Hematopoietic multipotent progenitor cell treated with erythropoietin and hydrocortisone succinate and interleukin-3 and kit ligand, for 6 days (in vitro differentiated cells): ENCODE measurements at regions not wholly inside any gene's neighbourhood (a gene's known extent, or its start where the extent isn't known, plus 50 kb on each side); places are given as distances from the start of the nearest gene placed in this dataset.

Experiments used
- DNase-seq: peaks from one replicate; pipeline ENCODE4 v3.0.0-alpha.2; 2015

GRCh38 chr13:95352486-95352885 is 51.2 kb upstream of the ABCC4 start:
- DNase-seq: no peak

- DNase-seq: peak; percentile 27
These were observed 52.9 kb upstream of the ABCC4 start for GRCh38 chr13:95354156-95354555.

- DNase-seq: no peak
These were observed 53.6 kb upstream of the ABCC4 start for GRCh38 chr13:95354680-95355487.

GRCh38 chr13:95355494-95355893 is 54.2 kb upstream of the ABCC4 start:
- no peak for DNase-seq

GRCh38 chr13:95356916-95357315 is 55.7 kb upstream of the ABCC4 start:
- DNase-seq: peak; percentile 69

- DNase-seq: peak; percentile 21
These were observed 56.6 kb upstream of the ABCC4 start for GRCh38 chr13:95357875-95358274.

- DNase-seq: no peak
These were observed 58.8 kb upstream of the ABCC4 start for GRCh38 chr13:95360052-95360451.

GRCh38 chr13:95360464-95361097 is 59.3 kb upstream of the ABCC4 start:
- no peak for DNase-seq

- peak; percentile 95 for DNase-seq
These were observed 60.4 kb upstream of the ABCC4 start for GRCh38 chr13:95361686-95362085.

- DNase-seq: no peak
These were observed 61.4 kb upstream of the ABCC4 start for GRCh38 chr13:95362666-95363065.

GRCh38 chr13:95367309-95367843 is 66.1 kb upstream of the ABCC4 start:
- no peak for DNase-seq

- DNase-seq: no peak
These were observed 67.7 kb upstream of the ABCC4 start for GRCh38 chr13:95368998-95369397.

- DNase-seq: no peak
These were observed 74.5 kb upstream of the ABCC4 start for GRCh38 chr13:95375706-95376105.

- DNase-seq: no peak
These were observed 77.4 kb upstream of the ABCC4 start for GRCh38 chr13:95378603-95379002.

- DNase-seq: peak; percentile 99
These were observed 79.4 kb upstream of the ABCC4 start for GRCh38 chr13:95380468-95381211.

- DNase-seq: no peak
These were observed 79.9 kb upstream of the ABCC4 start for GRCh38 chr13:95381212-95381527.

- no peak for DNase-seq
These were observed 81.2 kb upstream of the ABCC4 start for GRCh38 chr13:95382411-95382810.

- DNase-seq: no peak
These were observed 81.7 kb upstream of the ABCC4 start for GRCh38 chr13:95382916-95383315.

- DNase-seq: no peak
These were observed 84.1 kb upstream of the ABCC4 start for GRCh38 chr13:95385373-95385772.

GRCh38 chr13:95385798-95386197 is 84.5 kb upstream of the ABCC4 start:
- peak; percentile 36 for DNase-seq

- DNase-seq: no peak
These were observed 85.1 kb upstream of the ABCC4 start for GRCh38 chr13:95386370-95386769.

GRCh38 chr13:95387733-95388207 is 86.5 kb upstream of the ABCC4 start:
- DNase-seq: no peak

GRCh38 chr13:95388420-95389079 is 87.3 kb upstream of the ABCC4 start:
- no peak for DNase-seq
